NK-92 (cell line): ENCODE measurements at regions not wholly inside any gene's neighbourhood (a gene's known extent, or its start where the extent isn't known, plus 50 kb on each side); places are given as distances from the start of the nearest gene placed in this dataset.

Source experiments
- DNase-seq: peaks from one replicate; lab custom pipeline; 2025; ENCODE audit not compliant: unreplicated experiment; lab: John Stamatoyannopoulos, UW

- no peak for DNase-seq
These were observed 1386.0 kb upstream of the TENM4 start for GRCh38 chr11:80826808-80827207.

GRCh38 chr11:80822308-80822707 lies 1381.5 kb upstream of the TENM4 start:
- no peak for DNase-seq

- no peak for DNase-seq
These were observed 1378.4 kb upstream of the TENM4 start for GRCh38 chr11:80819271-80819670.

GRCh38 chr11:80816966-80817365 lies 1376.1 kb upstream of the TENM4 start:
- DNase-seq, result no peak

DNA sequence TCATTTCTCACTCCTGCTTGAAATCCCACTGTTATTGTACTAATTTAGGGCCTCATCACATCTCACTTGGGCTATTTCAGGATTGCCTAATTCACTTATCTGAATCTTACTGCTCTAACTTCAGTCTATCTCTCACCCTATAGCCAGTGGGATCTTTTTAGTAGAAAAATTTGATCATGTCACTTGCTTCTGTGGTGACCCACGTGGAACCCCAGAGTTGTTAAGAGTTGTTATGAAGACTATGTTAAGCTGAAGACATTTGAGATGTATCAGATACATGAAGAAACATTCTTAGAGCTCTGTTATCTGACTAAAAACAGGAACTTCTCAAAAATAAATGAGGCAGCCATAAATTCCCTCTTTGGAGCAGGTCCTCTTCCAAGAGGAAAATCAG lies 1375.6 kb upstream of the TENM4 start:
- DNase-seq, result no peak

GRCh38 chr11:80815752-80816453 lies 1375.1 kb upstream of the TENM4 start:
- DNase-seq, result no peak

- no peak for DNase-seq
These were observed 1374.0 kb upstream of the TENM4 start for GRCh38 chr11:80814813-80815212.

DNA sequence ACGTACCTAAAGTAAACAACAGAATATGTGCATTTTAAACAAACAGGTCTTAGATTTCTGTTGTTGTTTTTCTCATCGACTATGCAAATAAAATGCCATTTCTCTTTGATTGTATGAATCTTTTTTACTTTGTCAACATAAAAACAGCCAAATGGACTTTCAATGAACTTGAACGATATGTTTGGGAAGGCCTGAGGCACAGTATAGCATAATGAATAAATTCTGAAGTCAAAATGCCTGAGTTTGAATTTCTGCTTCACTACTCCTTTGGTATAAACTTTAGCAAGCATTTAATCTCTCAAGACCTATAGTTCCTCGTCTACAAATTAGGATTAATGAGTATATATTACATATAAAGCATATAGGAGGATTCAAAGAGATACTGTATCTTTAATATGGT lies 1369.9 kb upstream of the TENM4 start:
- no peak for DNase-seq

DNA sequence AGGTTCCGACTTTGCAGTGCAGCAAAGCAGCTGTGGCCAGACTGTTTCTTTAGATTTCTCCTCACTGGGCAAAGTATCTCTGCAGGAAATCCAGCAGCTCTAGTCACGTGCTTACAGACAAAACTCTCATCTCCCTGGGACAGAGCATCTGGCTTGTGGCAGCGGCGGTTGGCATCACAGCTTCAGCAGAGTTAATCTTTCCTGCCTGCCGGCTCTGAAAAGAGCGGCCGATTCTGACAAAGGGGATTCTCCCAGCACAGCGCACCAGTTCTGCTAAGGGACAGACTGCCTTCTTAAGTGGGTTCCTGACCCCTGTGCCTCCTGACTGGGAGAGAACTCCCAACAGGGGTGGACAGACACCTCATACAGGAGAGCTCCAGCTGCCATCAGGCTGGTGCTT lies 1357.3 kb upstream of the TENM4 start:
- DNase-seq, result no peak

- no peak for DNase-seq
These were observed 1342.7 kb upstream of the TENM4 start for GRCh38 chr11:80783561-80783960.

DNA sequence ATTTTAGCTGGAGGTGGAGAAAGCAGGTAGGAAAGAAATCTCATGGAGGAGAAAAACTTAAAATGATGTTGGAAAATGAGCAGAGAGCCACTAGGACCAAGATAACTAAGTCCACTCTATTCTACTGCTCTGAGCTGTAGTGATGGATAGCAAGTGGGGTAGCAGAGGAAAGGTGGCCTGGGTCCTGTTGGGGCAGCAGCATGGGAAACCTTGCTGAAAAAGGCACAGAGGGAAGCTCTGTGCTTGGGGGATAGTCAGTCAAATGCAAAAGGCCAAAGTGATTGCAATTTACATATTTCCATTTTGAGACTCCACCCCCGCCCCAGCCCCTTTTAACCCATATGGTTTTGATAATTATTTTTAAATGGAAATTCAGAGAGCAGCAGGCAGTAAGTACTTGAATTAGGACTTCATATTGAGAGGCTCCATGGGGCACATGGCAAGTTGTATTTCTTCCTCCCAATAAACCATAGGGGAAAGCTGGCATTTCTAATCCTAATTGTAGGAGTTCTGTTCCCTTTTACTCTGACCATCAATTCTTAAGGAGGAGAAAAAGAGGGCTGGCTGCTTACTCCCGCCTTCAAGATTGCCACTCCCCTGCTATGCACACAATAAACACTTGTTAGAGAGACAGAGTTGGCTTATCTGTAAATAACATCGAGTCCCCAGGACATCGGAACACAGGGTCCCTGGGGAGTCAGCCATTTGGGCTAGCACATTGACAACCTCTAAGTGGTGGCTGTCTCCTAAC lies 1341.5 kb upstream of the TENM4 start:
- no peak for DNase-seq

- no peak for DNase-seq
These were observed 1339.2 kb upstream of the TENM4 start for GRCh38 chr11:80779905-80780605.

DNA sequence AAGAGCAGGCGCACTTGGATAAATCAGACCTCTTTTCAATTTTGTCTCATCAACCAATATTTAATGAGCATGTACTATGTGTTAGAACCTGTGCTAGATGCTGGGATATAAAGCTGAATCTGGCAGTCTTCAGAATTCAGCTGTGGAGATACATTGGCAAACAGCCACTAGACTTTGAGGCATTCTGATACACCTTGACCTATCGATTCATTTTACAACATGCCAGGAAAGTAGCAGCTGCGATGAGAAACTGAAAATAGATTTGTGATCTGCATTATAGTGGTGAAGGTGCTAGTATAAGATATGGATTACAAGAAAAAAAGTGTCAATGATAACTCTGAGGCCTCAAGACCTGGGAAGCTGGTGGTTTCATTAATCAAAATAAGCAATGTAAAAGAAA lies 1338.1 kb upstream of the TENM4 start:
- DNase-seq, result no peak

GRCh38 chr11:80778432-80778831 lies 1337.6 kb upstream of the TENM4 start:
- DNase-seq, result no peak

- DNase-seq, result no peak
These were observed 1333.1 kb upstream of the TENM4 start for GRCh38 chr11:80773919-80774318.

DNA sequence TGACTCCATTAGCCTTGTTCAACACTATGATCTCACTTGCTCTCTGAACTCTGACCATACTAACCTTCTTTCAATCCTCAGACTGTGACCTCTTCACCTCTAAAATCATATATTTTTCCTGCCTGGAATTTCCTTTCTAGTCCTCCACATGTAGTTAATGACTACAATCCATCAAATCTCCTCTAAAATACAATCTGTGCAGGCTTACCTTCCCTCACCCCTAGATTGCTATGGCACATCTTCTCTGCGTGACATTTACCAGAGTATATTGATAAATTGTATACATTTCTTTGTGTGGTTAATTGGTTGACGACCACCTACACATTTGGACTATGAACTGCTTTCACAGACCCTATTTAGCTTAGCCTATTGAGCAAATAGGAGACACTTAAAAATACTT lies 1330.2 kb upstream of the TENM4 start:
- DNase-seq, result no peak

DNA sequence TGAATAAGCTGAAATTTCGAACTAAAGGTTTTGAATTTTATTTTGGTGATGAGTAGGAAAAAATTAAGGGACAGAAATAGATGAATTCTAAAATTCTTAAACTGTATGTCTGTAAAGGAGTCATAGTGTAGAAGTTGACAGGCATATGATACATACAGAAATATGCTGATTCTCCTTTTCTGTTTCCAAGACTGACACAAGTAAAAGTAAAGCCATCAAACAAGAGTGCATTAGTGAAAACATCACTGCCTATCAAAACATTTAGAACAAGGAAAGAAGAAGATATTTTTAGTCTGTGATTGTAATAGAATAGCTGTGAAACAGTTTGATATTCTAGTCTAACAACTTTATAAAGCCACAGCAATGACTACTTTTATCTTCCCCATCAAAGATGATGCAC lies 1318.0 kb upstream of the TENM4 start:
- no peak for DNase-seq

DNA sequence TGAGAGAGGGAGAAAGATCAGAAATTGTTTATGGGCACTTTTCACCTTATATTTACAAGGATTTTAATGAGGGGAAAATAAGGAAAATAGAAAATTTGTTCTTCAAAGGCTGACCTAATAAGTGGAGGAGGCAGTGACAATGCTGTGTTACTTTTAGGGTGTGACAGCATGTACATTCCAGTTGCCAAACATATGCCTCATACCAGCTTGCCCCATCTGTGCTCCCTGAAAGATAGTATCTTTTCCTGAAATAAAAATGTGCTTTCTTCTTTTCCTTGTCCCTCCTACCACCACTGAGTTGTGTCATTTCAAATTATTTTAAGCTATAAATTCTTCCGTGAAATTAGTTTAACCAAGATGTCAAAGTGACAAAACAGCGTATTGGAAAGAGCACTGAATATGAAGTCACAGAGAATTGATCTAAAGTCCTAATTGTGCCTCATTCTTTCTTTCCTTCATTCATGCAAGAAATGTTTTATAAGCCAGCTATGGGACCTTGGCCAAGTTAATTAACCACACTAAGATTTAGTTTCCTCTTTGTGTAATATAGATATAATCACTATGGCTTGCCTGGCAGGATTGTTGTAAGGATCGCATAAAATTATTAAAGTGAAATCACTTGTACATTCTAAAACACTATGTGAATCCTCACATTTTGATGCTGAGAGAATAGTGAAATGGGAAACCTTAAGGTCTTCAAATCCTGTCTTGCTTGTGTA lies 1307.5 kb upstream of the TENM4 start:
- DNase-seq, result no peak

DNA sequence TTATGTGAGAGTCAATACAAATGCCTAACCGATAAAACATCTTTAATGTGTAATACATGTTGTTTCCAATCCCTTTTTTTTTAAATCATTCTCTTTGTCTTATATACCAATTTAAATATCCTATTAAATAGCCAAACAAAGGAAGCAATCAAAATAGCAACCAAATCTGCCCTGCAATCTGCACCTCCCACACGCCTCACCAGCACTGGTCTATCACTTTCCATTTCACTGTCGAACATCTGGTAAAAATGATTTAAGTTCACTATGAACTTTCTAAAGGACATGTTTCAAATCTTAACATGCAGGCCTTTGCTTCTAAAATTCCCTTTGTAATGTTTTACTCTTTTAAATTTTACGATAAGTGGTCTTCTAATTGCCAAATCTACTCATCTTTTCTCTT lies 1305.5 kb upstream of the TENM4 start:
- no peak for DNase-seq

- DNase-seq, result no peak
These were observed 1304.6 kb upstream of the TENM4 start for GRCh38 chr11:80745416-80745815.

GRCh38 chr11:80733790-80734189 lies 1293.0 kb upstream of the TENM4 start:
- DNase-seq, result no peak

DNA sequence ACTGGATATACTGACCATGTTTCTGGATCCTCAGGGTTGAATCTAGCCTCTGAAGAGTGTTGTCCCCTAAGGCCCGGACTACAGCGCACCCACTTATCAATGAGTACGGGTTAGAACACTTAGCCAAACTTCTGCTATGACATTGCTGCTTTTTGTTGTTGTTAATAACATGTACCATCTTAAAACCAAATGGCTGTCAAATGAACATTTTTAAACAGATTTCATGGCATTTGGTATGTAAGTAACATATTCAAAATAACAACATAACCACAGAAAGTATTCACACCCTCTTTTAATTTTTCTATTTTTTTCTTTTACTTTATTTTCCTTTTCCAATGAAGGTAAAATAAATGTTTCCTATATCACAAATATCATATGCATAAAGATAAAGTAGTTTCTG lies 1292.5 kb upstream of the TENM4 start:
- no peak for DNase-seq
